SK-N-SH (cell line): ENCODE measurements at regions not wholly inside any gene's neighbourhood (a gene's known extent, or its start where the extent isn't known, plus 50 kb on each side); places are given as distances from the start of the nearest gene placed in this dataset.

Source experiments
- CTCF ChIA-PET: fragments of 300-600, 350-600 bp; formaldehyde crosslinking; extraction: SDS; loops from one replicate; lab custom pipeline; 2021; lab: Yijun Ruan, JAX
- POLR2A ChIA-PET: fragments of 350-600 bp; sonication (Branson Sonifier 250); formaldehyde crosslinking; extraction: SDS; loops from one replicate; lab custom pipeline; 2020; ENCODE audit warnings: antibody characterized with exemption, inconsistent platforms; lab: Yijun Ruan, JAX
- DNase-seq: peaks from one replicate; pipeline ENCODE4 v3.0.0; 2012
- H2AFZ ChIP-seq: fragments of 200-600 bp; sonication (generic); 2 replicates; pipeline ENCODE4 v1.8.1; 2016; ENCODE audit warnings: antibody characterized with exemption, mild to moderate bottlenecking, low read depth
- H3F3A ChIP-seq: fragments of 200-600 bp; sonication (generic); replicated peaks from 2 replicates; pipeline ENCODE3; 2016; ENCODE audit warnings: antibody characterized with exemption, mild to moderate bottlenecking; ENCODE audit not compliant: insufficient read depth
- H3K27ac ChIP-seq, 2 experiments: fragments of 200-500 bp in 1 of 2; fragments of 200-600 bp in 1 of 2; sonication (Bioruptor generic) in 1 of 2; sonication (generic), shearing (Covaris generic) in 1 of 2; 2 replicates each; pipeline versions ENCODE4 v1.5.1 to v1.6.1; 2014 to 2016; ENCODE audit warnings: low read depth in 2 of 2, inconsistent platforms in 1 of 2, low read length in 1 of 2, mild to moderate bottlenecking in 1 of 2, mixed read lengths in 1 of 2
- H3K27me3 ChIP-seq: fragments of 200-600 bp; sonication (generic), shearing (Covaris generic); 2 replicates; pipeline ENCODE4 v1.6.1; 2016; ENCODE audit warnings: mixed run types; ENCODE audit not compliant: insufficient read depth
- H3K36me3 ChIP-seq, 2 experiments: fragments of 200-500 bp in 1 of 2; fragments of 200-600 bp in 1 of 2; sonication (Bioruptor generic) in 1 of 2; sonication (generic) in 1 of 2; replicated peaks in 1 of 2; 2 replicates each; pipeline versions ENCODE3 to v1.5.1; 2014 to 2016; ENCODE audit warnings: low read length in 1 of 2, mild to moderate bottlenecking in 1 of 2; ENCODE audit not compliant: insufficient read depth in 2 of 2, control insufficient read depth in 1 of 2
- H3K4me1 ChIP-seq, 2 experiments: fragments of 200-500 bp in 1 of 2; fragments of 200-600 bp in 1 of 2; sonication (Bioruptor generic) in 1 of 2; sonication (generic), shearing (Covaris generic) in 1 of 2; 2 replicates each; pipeline versions ENCODE4 v1.5.1 to v1.6.1; 2014 to 2016; ENCODE audit warnings: low read depth in 1 of 2, low read length in 1 of 2, mixed run types in 1 of 2; ENCODE audit not compliant: insufficient read depth in 2 of 2, control insufficient read depth in 1 of 2
- H3K4me2 ChIP-seq: fragments of 200-600 bp; sonication (generic), shearing (Covaris generic); 2 replicates; pipeline ENCODE4 v1.6.1; 2017; ENCODE audit warnings: mixed run types
- H3K4me3 ChIP-seq, 2 experiments: fragments of 200-500 bp in 1 of 2; fragments of 200-600 bp in 1 of 2; sonication (Bioruptor generic) in 1 of 2; sonication (generic), shearing (Covaris generic) in 1 of 2; 2 replicates each; pipeline versions ENCODE4 v1.5.1 to v1.8.1; 2014 to 2016; ENCODE audit warnings: low read depth in 2 of 2, inconsistent platforms in 1 of 2, low read length in 1 of 2, mild to moderate bottlenecking in 1 of 2, mixed read lengths in 1 of 2, moderate library complexity in 1 of 2
- H3K79me2 ChIP-seq: fragments of 200-600 bp; sonication (generic); 2 replicates; pipeline ENCODE4 v1.8.1; 2017; ENCODE audit warnings: mild to moderate bottlenecking; ENCODE audit not compliant: insufficient read depth
- H3K9ac ChIP-seq: fragments of 200-600 bp; sonication (generic); 2 replicates; pipeline ENCODE4 v1.6.1; 2017; ENCODE audit warnings: mixed run types
- H3K9me2 ChIP-seq: fragments of 200-600 bp; sonication (generic); 2 replicates; pipeline ENCODE4 v1.6.1; 2017; ENCODE audit warnings: mixed run types
- H3K9me3 ChIP-seq: fragments of 200-600 bp; sonication (generic); 2 replicates; pipeline ENCODE4 v1.6.1; 2017; ENCODE audit warnings: mixed run types, mild to moderate bottlenecking, moderate library complexity
- H4K20me1 ChIP-seq: fragments of 200-600 bp; sonication (generic); 2 replicates; pipeline ENCODE4 v1.6.1; 2017; ENCODE audit warnings: mild to moderate bottlenecking, mixed run types; ENCODE audit not compliant: insufficient read depth
- ELF1 ChIP-seq: IDR thresholded peaks from 2 replicates; pipeline ENCODE4 v1.4.0; 2012
- EZH2phosphoT487 ChIP-seq: fragments of 200-600 bp; sonication (generic); IDR thresholded peaks from 2 replicates; pipeline ENCODE4 v1.6.1; 2017; ENCODE audit warnings: low read depth, mixed run types, mild to moderate bottlenecking, antibody characterized with exemption, moderate library complexity, borderline replicate concordance
- GABPA ChIP-seq: IDR thresholded peaks from 2 replicates; pipeline ENCODE4 v1.4.0; 2012; ENCODE audit warnings: low read depth, mild to moderate bottlenecking
- GATA2 ChIP-seq: sonication (generic); formaldehyde crosslinking; IDR thresholded peaks from 2 replicates; pipeline ENCODE4 v1.5.0; 2020; ENCODE audit warnings: mild to moderate bottlenecking, missing genetic modification reagents
- MXI1 ChIP-seq: IDR thresholded peaks from 2 replicates; pipeline ENCODE4 v1.6.1; 2012; ENCODE audit warnings: mild to moderate bottlenecking, low read depth, low read length, improper control_type of control experiment
- POLR2AphosphoS5 ChIP-seq: IDR thresholded peaks from 2 replicates; pipeline ENCODE4 v1.6.1; 2012; ENCODE audit warnings: low read depth, low read length
- RAD21 ChIP-seq: IDR thresholded peaks from 2 replicates; pipeline ENCODE4 v1.6.1; 2012; ENCODE audit warnings: mild to moderate bottlenecking, low read length
- RFX5 ChIP-seq: IDR thresholded peaks from 2 replicates; pipeline ENCODE4 v1.6.1; 2012; ENCODE audit warnings: mild to moderate bottlenecking, improper control_type of control experiment, low read length
- SMC3 ChIP-seq: IDR thresholded peaks from 2 replicates; pipeline ENCODE4 v1.6.1; 2012; ENCODE audit warnings: low read depth, low read length, improper control_type of control experiment
- TCF12 ChIP-seq: IDR thresholded peaks from 2 replicates; pipeline ENCODE4 v1.4.0; 2012
- TEAD4 ChIP-seq: IDR thresholded peaks from 2 replicates; pipeline ENCODE4 v1.4.0; 2012; ENCODE audit warnings: mild to moderate bottlenecking, borderline replicate concordance; ENCODE audit not compliant: insufficient read depth
- WGBS: methylation state at CpG from one replicate; pipeline ENCODE4 v1.1.6; 2017; ENCODE audit warnings: low lambda C conversion rate; 5-methylcytosine and 5-hydroxymethylcytosine counted together
- TF ChIP-seq, protein P1 (sequence below): fragments of 200-600 bp; sonication (generic); IDR thresholded peaks from 2 replicates; pipeline ENCODE4 v1.6.1; 2017; ENCODE audit warnings: antibody characterized with exemption, mild to moderate bottlenecking, moderate library complexity
- TF ChIP-seq, protein P2 (sequence below): IDR thresholded peaks from 2 replicates; pipeline ENCODE4 v1.4.0; 2012; ENCODE audit warnings: low read depth, borderline replicate concordance
- TF ChIP-seq, protein P3 (sequence below): IDR thresholded peaks from 2 replicates; pipeline ENCODE4 v1.6.1; 2012; ENCODE audit warnings: mild to moderate bottlenecking, low read depth, low read length, moderate library complexity
- TF ChIP-seq, protein P4 (sequence below): IDR thresholded peaks from 2 replicates; pipeline ENCODE4 v1.4.0; 2012; ENCODE audit warnings: low read depth, borderline replicate concordance
- TF ChIP-seq, protein P5 (sequence below): IDR thresholded peaks from 2 replicates; pipeline ENCODE4 v1.4.0; 2012; ENCODE audit warnings: low read depth
- TF ChIP-seq, protein P6 (sequence below): fragments of 150-350 bp; IDR thresholded peaks from 2 replicates; pipeline ENCODE4 v1.6.1; 2017; ENCODE audit warnings: antibody characterized with exemption, low read length, low read depth, borderline replicate concordance

DNA sequence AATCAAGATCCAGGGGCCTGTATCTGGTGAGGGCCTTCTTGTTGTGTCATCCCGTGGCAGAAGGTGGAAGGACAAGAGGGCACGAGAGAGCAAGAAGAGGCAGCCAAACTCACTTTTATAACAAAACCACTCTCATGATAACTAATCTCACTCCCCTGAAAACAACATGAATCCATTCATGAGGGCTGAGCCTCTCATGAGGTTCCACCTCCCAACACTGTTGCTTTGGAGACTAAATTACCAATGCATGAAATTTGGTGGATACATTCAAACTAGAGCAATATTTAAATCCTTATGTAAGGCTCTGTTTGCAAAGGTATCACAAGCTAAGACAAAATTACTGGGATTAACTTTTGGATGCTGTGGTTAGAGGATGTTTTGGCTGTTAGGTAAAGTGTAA lies 470.1 kb upstream of the NOVA1 start:
- H3K4me3 ChIP-seq, result no peak overlapping the region

DNA sequence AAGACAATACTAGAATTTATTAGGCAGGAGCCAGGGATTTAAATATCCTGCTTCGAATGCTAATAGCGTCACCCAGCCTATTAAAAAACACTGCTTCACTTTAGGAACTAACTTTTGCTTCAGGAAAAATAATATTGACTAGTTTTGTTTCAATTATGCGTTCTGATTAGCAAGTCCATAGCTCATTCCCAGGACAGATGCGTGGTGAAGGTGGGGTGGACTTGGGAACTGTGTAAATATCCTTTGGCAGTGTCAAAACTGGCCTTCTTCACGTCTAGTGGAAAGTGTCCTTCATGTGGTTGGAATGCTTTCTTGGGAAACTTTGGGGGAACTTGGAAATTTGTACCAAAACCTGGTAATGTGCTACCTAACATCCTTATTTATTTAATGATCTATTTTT lies 474.8 kb upstream of the NOVA1 start:
- no peaks in the 10 kb centered on the region for H3K27me3 ChIP-seq
- no peak for DNase-seq
- ChIA-PET POLR2A (no interaction called here), CTCF (no interaction called here)
- no peaks in the 10 kb centered on the region for H3K4me1 ChIP-seq
- no peak overlapping the region for H3K4me2 ChIP-seq
- H3K79me2 ChIP-seq, result no peaks in the 10 kb centered on the region
- no peak overlapping the region for H3K9ac ChIP-seq
- no peak overlapping the region for H3K27ac ChIP-seq
- H3F3A ChIP-seq, result no peaks in the 10 kb centered on the region
- no peaks in the 10 kb centered on the region for H3K36me3 ChIP-seq
- WGBS, result 33% methylated on average over 5 of the region's 5 CpGs
- H3K9me3 ChIP-seq, result no peaks in the 10 kb centered on the region
- H2AFZ ChIP-seq, result no peak overlapping the region
- no peaks in the 10 kb centered on the region for H4K20me1 ChIP-seq
- H3K4me3 ChIP-seq, result no peak overlapping the region
- H3K9me2 ChIP-seq, result no peaks in the 10 kb centered on the region
- TF ChIP-seq SMC3, result no peak
- TF ChIP-seq, protein P1, sequence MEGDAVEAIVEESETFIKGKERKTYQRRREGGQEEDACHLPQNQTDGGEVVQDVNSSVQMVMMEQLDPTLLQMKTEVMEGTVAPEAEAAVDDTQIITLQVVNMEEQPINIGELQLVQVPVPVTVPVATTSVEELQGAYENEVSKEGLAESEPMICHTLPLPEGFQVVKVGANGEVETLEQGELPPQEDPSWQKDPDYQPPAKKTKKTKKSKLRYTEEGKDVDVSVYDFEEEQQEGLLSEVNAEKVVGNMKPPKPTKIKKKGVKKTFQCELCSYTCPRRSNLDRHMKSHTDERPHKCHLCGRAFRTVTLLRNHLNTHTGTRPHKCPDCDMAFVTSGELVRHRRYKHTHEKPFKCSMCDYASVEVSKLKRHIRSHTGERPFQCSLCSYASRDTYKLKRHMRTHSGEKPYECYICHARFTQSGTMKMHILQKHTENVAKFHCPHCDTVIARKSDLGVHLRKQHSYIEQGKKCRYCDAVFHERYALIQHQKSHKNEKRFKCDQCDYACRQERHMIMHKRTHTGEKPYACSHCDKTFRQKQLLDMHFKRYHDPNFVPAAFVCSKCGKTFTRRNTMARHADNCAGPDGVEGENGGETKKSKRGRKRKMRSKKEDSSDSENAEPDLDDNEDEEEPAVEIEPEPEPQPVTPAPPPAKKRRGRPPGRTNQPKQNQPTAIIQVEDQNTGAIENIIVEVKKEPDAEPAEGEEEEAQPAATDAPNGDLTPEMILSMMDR, result no peak
- TF ChIP-seq RAD21, result no peak
- no peak for TF ChIP-seq EZH2phosphoT487
- TF ChIP-seq, protein P2, sequence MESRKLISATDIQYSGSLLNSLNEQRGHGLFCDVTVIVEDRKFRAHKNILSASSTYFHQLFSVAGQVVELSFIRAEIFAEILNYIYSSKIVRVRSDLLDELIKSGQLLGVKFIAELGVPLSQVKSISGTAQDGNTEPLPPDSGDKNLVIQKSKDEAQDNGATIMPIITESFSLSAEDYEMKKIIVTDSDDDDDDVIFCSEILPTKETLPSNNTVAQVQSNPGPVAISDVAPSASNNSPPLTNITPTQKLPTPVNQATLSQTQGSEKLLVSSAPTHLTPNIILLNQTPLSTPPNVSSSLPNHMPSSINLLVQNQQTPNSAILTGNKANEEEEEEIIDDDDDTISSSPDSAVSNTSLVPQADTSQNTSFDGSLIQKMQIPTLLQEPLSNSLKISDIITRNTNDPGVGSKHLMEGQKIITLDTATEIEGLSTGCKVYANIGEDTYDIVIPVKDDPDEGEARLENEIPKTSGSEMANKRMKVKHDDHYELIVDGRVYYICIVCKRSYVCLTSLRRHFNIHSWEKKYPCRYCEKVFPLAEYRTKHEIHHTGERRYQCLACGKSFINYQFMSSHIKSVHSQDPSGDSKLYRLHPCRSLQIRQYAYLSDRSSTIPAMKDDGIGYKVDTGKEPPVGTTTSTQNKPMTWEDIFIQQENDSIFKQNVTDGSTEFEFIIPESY, result no peak
- TF ChIP-seq GABPA, result no peak
- TF ChIP-seq RFX5, result no peak
- TF ChIP-seq, protein P3, sequence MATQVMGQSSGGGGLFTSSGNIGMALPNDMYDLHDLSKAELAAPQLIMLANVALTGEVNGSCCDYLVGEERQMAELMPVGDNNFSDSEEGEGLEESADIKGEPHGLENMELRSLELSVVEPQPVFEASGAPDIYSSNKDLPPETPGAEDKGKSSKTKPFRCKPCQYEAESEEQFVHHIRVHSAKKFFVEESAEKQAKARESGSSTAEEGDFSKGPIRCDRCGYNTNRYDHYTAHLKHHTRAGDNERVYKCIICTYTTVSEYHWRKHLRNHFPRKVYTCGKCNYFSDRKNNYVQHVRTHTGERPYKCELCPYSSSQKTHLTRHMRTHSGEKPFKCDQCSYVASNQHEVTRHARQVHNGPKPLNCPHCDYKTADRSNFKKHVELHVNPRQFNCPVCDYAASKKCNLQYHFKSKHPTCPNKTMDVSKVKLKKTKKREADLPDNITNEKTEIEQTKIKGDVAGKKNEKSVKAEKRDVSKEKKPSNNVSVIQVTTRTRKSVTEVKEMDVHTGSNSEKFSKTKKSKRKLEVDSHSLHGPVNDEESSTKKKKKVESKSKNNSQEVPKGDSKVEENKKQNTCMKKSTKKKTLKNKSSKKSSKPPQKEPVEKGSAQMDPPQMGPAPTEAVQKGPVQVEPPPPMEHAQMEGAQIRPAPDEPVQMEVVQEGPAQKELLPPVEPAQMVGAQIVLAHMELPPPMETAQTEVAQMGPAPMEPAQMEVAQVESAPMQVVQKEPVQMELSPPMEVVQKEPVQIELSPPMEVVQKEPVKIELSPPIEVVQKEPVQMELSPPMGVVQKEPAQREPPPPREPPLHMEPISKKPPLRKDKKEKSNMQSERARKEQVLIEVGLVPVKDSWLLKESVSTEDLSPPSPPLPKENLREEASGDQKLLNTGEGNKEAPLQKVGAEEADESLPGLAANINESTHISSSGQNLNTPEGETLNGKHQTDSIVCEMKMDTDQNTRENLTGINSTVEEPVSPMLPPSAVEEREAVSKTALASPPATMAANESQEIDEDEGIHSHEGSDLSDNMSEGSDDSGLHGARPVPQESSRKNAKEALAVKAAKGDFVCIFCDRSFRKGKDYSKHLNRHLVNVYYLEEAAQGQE, result no peak
- TF ChIP-seq MXI1, result no peak
- TF ChIP-seq, protein P4, sequence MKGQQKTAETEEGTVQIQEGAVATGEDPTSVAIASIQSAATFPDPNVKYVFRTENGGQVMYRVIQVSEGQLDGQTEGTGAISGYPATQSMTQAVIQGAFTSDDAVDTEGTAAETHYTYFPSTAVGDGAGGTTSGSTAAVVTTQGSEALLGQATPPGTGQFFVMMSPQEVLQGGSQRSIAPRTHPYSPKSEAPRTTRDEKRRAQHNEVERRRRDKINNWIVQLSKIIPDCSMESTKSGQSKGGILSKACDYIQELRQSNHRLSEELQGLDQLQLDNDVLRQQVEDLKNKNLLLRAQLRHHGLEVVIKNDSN, result no peak
- no peak for TF ChIP-seq POLR2AphosphoS5
- TF ChIP-seq, protein P5, sequence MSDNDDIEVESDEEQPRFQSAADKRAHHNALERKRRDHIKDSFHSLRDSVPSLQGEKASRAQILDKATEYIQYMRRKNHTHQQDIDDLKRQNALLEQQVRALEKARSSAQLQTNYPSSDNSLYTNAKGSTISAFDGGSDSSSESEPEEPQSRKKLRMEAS, result no peak
- TF ChIP-seq TCF12, result no peak
- TF ChIP-seq, protein P6, sequence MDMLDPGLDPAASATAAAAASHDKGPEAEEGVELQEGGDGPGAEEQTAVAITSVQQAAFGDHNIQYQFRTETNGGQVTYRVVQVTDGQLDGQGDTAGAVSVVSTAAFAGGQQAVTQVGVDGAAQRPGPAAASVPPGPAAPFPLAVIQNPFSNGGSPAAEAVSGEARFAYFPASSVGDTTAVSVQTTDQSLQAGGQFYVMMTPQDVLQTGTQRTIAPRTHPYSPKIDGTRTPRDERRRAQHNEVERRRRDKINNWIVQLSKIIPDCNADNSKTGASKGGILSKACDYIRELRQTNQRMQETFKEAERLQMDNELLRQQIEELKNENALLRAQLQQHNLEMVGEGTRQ, result no peak
- no peak for TF ChIP-seq ELF1
- TF ChIP-seq TEAD4, result no peak

More for the DNA sequence above, 470.1 kb upstream of the NOVA1 start:
- no peak overlapping the region for H3K9ac ChIP-seq
- H2AFZ ChIP-seq, result no peak overlapping the region
- TF ChIP-seq GATA2, result no peak
- TF ChIP-seq, protein P6, result no peak
- TF ChIP-seq, all 33 proteins: peak for 0
- no peaks in the 10 kb centered on the region for H3K79me2 ChIP-seq
- WGBS, result 37% methylated on average over 2 of the region's 2 CpGs
- no peaks in the 10 kb centered on the region for H3K9me3 ChIP-seq
- no peak for DNase-seq
- ChIA-PET POLR2A (no interaction called here), CTCF (no interaction called here)
- no peaks in the 10 kb centered on the region for H3K9me2 ChIP-seq
- H3K4me1 ChIP-seq, result no peaks in the 10 kb centered on the region
- H3K27me3 ChIP-seq, result no peaks in the 10 kb centered on the region
- no peaks in the 10 kb centered on the region for H3F3A ChIP-seq
- H3K27ac ChIP-seq, result no peak overlapping the region
- no peak overlapping the region for H3K4me2 ChIP-seq
- H3K36me3 ChIP-seq, result no peaks in the 10 kb centered on the region
- H4K20me1 ChIP-seq, result no peaks in the 10 kb centered on the region
